ENCODE measurements at regions not wholly inside any gene's neighbourhood (a gene's known extent, or its start where the extent isn't known, plus 50 kb on each side); places are given as distances from the start of the nearest gene placed in this dataset.

DNA sequence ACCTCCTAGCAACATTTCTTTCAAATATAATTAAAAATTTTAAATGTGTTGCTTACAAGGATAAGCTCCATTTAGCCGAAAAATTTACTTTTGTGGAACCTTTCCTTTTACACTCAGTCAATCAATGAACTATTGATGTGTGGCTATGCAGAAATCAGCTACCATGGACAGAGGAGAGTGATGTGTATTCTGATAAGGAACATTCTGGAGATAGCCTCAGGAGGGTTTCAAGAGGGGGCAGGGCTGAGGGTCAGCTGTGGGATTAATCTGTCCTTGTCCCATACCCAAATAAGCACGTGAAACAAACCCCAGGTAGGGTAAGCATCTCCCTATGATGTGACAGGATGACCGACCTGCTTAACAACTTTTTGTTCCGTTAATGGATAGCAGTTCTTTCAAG, 192.6 kb upstream of the PROK2 start:
- TF ChIP-seq, protein P1, sequence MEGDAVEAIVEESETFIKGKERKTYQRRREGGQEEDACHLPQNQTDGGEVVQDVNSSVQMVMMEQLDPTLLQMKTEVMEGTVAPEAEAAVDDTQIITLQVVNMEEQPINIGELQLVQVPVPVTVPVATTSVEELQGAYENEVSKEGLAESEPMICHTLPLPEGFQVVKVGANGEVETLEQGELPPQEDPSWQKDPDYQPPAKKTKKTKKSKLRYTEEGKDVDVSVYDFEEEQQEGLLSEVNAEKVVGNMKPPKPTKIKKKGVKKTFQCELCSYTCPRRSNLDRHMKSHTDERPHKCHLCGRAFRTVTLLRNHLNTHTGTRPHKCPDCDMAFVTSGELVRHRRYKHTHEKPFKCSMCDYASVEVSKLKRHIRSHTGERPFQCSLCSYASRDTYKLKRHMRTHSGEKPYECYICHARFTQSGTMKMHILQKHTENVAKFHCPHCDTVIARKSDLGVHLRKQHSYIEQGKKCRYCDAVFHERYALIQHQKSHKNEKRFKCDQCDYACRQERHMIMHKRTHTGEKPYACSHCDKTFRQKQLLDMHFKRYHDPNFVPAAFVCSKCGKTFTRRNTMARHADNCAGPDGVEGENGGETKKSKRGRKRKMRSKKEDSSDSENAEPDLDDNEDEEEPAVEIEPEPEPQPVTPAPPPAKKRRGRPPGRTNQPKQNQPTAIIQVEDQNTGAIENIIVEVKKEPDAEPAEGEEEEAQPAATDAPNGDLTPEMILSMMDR (IDR thresholded peaks at IDR 0.05) = no peak
- TF ChIP-seq EP300 (IDR thresholded peaks at IDR 0.05) (no peak), POLR2A (IDR thresholded peaks at IDR 0.05) (no peak)
